ENCODE measurements at regions not wholly inside any gene's neighbourhood (a gene's known extent, or its start where the extent isn't known, plus 50 kb on each side); places are given as distances from the start of the nearest gene placed in this dataset.

DNA sequence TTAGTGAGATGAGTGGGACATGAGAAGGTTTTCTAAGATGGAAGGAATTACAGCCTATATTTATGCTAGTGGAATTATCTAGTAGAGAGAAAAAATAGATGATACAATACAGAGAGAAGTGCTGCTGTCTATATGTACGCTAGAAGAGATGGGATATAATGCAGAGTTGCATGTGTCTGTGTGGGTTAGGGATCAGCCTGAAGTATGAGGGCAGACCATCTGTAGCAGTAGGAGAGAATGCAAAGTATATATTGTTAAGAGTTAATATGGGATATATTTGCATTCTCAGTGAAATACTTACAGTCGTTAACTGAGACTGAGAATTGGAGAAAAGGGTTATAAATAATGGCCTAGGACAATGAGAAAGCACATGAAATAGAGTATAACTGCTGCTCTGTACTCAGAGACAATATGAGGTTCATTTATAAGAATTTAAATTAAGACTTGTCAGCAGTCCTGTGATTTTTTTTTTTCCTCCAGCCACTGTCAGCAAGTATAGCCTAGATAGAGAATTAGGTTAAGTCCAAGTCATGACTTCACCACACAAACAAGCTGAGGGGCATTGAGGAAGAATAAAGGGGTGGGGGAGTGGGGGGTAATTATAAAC, 77.8 kb downstream of the SLITRK1 start:
- TF ChIP-seq, protein P1, sequence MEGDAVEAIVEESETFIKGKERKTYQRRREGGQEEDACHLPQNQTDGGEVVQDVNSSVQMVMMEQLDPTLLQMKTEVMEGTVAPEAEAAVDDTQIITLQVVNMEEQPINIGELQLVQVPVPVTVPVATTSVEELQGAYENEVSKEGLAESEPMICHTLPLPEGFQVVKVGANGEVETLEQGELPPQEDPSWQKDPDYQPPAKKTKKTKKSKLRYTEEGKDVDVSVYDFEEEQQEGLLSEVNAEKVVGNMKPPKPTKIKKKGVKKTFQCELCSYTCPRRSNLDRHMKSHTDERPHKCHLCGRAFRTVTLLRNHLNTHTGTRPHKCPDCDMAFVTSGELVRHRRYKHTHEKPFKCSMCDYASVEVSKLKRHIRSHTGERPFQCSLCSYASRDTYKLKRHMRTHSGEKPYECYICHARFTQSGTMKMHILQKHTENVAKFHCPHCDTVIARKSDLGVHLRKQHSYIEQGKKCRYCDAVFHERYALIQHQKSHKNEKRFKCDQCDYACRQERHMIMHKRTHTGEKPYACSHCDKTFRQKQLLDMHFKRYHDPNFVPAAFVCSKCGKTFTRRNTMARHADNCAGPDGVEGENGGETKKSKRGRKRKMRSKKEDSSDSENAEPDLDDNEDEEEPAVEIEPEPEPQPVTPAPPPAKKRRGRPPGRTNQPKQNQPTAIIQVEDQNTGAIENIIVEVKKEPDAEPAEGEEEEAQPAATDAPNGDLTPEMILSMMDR (conservative IDR thresholded peaks at IDR 0.05; ENCODE audit: low read length), result no peak
- TF ChIP-seq EZH2phosphoT487 (IDR thresholded peaks at IDR 0.05; ENCODE audit: borderline replicate concordance, low read depth, low read length), result no peak
